GM13976 (cell line): ENCODE measurements at regions not wholly inside any gene's neighbourhood (a gene's known extent, or its start where the extent isn't known, plus 50 kb on each side); places are given as distances from the start of the nearest gene placed in this dataset.

Experiments
- DNase-seq: peaks from one replicate; pipeline ENCODE4 v3.0.0; 2012; ENCODE audit warnings: low spot score
- in situ Hi-C: fragments of 300-500 bp; cut with MboI; formaldehyde crosslinking; loops from one replicate; pipeline ENCODE4 v1.12.0; 2022; ENCODE audit warnings: low sequenced_read_pairs, mixed read lengths, inconsistent platforms; ENCODE audit not compliant: unreplicated experiment
- TF ChIP-seq, protein P1 (sequence below): IDR thresholded peaks from 2 replicates; pipeline ENCODE4 v1.5.1; 2012; ENCODE audit warnings: borderline replicate concordance, mild to moderate bottlenecking; ENCODE audit not compliant: insufficient read depth; ENCODE audit errors: extremely low read depth, missing control alignments, control extremely low read depth

DNA sequence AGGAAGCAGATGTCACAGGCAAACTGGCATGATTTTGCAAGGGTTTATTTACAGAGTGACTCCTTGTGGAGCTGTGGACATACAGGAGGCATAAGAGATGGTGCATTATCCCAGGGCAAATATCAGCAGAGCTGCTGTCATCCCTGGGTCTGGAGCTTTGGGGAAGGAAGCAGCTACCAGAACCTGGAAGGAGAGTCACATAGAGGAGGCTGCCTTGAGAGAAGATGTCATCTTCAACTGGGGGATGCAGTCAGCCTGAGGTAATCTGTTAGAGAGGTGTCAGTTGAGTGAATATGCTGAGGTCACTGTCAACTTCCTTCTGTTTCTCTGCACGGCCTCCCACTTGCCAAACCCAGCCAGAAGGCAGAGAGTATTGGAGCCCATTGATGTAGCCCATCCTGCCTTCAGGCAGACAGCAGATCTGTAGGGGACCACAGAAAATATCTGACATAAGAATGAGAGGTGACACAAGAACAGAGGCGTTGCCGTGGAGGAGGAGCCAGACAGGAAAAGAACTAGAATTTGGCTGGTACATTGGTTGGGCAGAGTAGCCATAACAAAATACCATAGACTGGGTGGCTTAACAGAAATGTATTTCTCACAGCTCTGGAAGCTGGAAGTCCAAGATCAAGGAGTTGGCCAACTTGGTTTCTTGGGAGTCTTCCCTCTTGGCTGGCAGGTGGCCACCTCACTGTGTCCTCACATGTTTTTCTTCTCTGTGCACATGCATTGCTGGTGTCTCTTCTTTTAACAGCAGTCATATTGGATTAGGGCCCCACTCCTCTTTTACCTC, 102.8 kb downstream of the SNX18 start:
- no peak for DNase-seq
- in situ Hi-C loops: no loop called here
- TF ChIP-seq, protein P1, sequence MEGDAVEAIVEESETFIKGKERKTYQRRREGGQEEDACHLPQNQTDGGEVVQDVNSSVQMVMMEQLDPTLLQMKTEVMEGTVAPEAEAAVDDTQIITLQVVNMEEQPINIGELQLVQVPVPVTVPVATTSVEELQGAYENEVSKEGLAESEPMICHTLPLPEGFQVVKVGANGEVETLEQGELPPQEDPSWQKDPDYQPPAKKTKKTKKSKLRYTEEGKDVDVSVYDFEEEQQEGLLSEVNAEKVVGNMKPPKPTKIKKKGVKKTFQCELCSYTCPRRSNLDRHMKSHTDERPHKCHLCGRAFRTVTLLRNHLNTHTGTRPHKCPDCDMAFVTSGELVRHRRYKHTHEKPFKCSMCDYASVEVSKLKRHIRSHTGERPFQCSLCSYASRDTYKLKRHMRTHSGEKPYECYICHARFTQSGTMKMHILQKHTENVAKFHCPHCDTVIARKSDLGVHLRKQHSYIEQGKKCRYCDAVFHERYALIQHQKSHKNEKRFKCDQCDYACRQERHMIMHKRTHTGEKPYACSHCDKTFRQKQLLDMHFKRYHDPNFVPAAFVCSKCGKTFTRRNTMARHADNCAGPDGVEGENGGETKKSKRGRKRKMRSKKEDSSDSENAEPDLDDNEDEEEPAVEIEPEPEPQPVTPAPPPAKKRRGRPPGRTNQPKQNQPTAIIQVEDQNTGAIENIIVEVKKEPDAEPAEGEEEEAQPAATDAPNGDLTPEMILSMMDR: no peak

DNA sequence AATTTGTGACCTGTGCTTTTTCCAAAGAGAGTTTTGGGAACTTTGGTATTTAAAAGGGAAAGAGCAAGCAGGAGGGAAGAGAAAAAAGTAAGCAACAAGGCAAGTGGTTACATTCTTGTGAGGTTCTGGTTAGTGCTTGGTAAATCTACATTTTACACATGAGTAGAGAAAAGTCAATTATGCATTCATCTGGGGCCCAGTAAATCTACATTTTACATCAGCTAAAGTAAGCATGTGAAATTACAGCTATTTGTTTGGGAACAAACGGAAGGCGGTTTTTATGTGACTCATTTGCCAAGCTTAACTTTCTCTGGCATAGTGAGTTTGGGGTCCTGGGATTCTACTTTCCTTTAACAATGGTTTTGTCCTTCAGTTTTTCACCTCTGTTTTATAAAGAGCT, 102.2 kb downstream of the SNX18 start:
- TF ChIP-seq, protein P1: no peak
- no peak for DNase-seq
- in situ Hi-C loops: no loop called here

DNA sequence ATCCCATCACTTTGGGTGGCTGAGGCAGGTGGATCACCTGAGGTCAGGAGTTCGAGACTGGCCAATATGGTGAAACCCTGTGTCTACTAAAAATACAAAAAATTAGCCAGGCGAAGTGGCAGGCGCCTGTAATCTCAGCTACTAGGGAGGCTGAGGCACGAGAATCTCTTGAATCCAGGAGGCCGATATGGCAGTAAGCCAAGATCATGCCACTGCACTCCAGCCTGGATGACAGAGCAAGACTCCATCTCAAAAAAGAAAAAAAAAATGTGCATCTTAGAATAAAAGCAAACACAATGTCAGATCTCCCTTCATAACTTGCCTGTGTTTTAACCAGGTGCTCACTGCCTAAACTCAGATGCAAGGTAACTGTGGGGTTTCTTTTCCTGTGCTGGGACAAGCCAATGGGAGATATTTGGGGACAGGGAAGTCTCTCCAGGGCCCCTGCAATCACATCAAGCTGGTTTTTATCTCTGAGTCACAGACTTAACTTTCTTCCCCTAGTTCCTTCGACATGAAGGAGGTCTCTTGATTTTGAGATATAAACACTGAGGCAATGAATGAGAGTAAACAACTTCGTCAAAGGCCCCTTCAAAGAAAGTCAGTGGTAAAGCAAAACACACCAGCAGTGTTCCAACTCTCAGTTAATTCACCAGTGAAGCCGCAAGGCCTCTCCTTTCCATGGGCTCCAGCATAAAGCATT, 99.1 kb downstream of the SNX18 start:
- TF ChIP-seq, protein P1: no peak
- DNase-seq: no peak
- in situ Hi-C loops: no loop called here

DNA sequence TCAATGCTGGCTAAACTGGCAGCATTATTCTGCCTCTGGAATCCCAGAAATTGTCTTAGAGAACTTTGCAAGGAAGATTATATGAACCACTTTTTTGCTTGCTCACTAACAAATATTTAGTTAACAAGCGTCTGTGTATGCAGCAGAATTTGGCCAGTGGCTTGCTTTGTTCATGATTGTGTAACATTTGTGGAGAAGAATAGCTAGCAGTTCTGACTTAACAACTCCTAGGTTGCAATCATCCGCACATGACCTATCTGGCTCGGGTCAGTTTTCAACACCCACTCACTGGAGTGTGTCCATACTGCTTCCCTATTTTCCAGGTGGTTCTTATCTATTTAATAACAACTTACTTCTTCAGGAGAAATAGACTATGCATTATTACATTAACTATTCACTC, 98.5 kb downstream of the SNX18 start:
- DNase-seq: no peak
- in situ Hi-C loops: no loop called here
- TF ChIP-seq, protein P1: no peak

DNA sequence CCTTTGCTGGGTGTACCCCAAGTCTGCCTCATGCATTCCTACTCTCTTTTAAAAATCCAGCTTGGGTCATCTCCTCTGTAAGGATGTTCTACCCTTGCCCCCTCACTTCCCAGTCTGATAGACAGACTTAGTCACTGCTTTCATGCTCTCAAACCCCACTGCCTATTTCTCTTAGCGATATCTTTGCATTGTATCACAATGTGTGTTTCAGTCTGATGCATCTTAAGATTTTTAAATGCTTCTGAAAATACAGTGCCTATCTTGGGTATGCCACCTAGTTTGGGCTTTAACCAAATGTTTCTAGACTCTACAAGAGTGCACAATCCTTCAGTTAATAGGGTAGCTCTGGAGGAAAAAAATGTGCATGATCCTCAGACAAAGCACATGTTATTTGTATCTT, 97.8 kb downstream of the SNX18 start:
- TF ChIP-seq, protein P1: no peak
- no peak for DNase-seq
- in situ Hi-C loops: no loop called here

DNA sequence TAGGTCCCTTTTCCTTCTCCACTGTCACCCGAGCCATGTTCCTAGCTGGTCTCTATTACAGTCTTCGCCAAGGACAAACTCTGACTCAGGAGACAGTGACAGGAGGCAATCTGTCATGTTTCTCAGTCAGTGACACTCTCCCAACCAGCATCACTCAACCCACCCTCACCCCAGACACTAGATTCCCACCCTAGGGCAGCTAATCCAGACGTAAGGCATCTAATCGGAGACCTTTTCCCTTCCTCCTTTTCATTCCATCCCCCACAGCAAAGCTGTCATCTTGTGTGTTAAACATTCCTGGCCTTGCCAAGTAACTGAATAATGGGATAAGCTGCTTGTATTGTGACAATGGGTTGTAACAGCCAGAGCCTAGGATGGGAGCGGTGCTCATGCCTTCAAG, 95.2 kb downstream of the SNX18 start:
- no peak for DNase-seq
- TF ChIP-seq, protein P1: no peak
- in situ Hi-C loops: no loop called here
